ENCODE measurements at regions not wholly inside any gene's neighbourhood (a gene's known extent, or its start where the extent isn't known, plus 50 kb on each side); places are given as distances from the start of the nearest gene placed in this dataset.

- H3K27me3 Mint-ChIP-seq (ENCODE audit: insufficient read depth, unreplicated experiment), result no peaks in the 10 kb centered on the region
- ChIA-PET CTCF (no interaction called here), POLR2A (no interaction called here)
- BruUV-seq (replicated peaks), result no TSS peak
- TF ChIP-seq CTCF (IDR thresholded peaks at IDR 0.05; ENCODE audit: unreplicated experiment), result no peak
- no peak overlapping the region for H3K4me3 Mint-ChIP-seq (ENCODE audit: unreplicated experiment)
- H3K27ac Mint-ChIP-seq (ENCODE audit: low read depth, unreplicated experiment), result no peak overlapping the region
- H3K9me3 Mint-ChIP-seq (ENCODE audit: unreplicated experiment), result no peaks in the 10 kb centered on the region
- H3K36me3 Mint-ChIP-seq (ENCODE audit: insufficient read depth, unreplicated experiment), result no peaks in the 10 kb centered on the region
- intact Hi-C loops (cut with micrococcal nuclease), result no loop called here
- no peak for DNase-seq (ENCODE audit: unreplicated experiment)
- H3K4me1 Mint-ChIP-seq (ENCODE audit: insufficient read depth, unreplicated experiment), result no peaks in the 10 kb centered on the region
These were observed 142.2 kb downstream of the ABCA8 start for GRCh38 chr17:68812876-68813584.

- ChIA-PET POLR2A (interaction anchor here (0.6 kb wide), 2 partner anchors 9 to 177 kb away, joined by 3 to 4 read pairs; no protein-coding TSS in a partner anchor), CTCF (interaction anchor here (0.8 to 2.7 kb wide), 4 partner anchors 14 to 38 kb away, joined by 3 to 8 read pairs (median 6); no protein-coding TSS in a partner anchor)
- no TSS peak for BruUV-seq (replicated peaks)
- H3K27ac Mint-ChIP-seq (ENCODE audit: low read depth, unreplicated experiment), result no peak overlapping the region
- H3K4me1 Mint-ChIP-seq (ENCODE audit: insufficient read depth, unreplicated experiment), result no peaks in the 10 kb centered on the region
- H3K9me3 Mint-ChIP-seq (ENCODE audit: unreplicated experiment), result no peaks in the 10 kb centered on the region
- no peak for DNase-seq (ENCODE audit: unreplicated experiment)
- H3K36me3 Mint-ChIP-seq (ENCODE audit: insufficient read depth, unreplicated experiment), result no peaks in the 10 kb centered on the region
- H3K27me3 Mint-ChIP-seq (ENCODE audit: insufficient read depth, unreplicated experiment), result no peaks in the 10 kb centered on the region
- no peak for TF ChIP-seq CTCF (IDR thresholded peaks at IDR 0.05; ENCODE audit: unreplicated experiment)
- no peak overlapping the region for H3K4me3 Mint-ChIP-seq (ENCODE audit: unreplicated experiment)
- intact Hi-C loops (cut with micrococcal nuclease), result no loop called here
These were observed 146.0 kb downstream of the ABCA8 start for GRCh38 chr17:68809148-68809547.

- Mint-ChIP-seq H3K4me1 (ENCODE audit: insufficient read depth, unreplicated experiment) (no peaks in the 10 kb centered on the region), H3K4me3 (ENCODE audit: unreplicated experiment) (no peak overlapping the region), H3K27me3 (ENCODE audit: insufficient read depth, unreplicated experiment) (no peaks in the 10 kb centered on the region), H3K27ac (ENCODE audit: low read depth, unreplicated experiment) (no peak overlapping the region), H3K9me3 (ENCODE audit: unreplicated experiment) (no peaks in the 10 kb centered on the region), H3K36me3 (ENCODE audit: insufficient read depth, unreplicated experiment) (no peaks in the 10 kb centered on the region)
- intact Hi-C loops (cut with micrococcal nuclease), result no loop called here
- BruUV-seq (replicated peaks), result no TSS peak
- TF ChIP-seq CTCF (IDR thresholded peaks at IDR 0.05; ENCODE audit: unreplicated experiment), result no peak
- CTCF ChIA-PET, result interaction anchor here (0.8 to 2.7 kb wide), 5 partner anchors 13 to 39 kb away, joined by 3 to 8 read pairs (median 4); no protein-coding TSS in a partner anchor
- POLR2A ChIA-PET, result interaction anchor here (0.6 kb wide), 1 partner anchor 10 kb away, joined by 4 read pairs; no protein-coding TSS in a partner anchor
- no peak for DNase-seq (ENCODE audit: unreplicated experiment)
These were observed 147.0 kb downstream of the ABCA8 start for GRCh38 chr17:68807998-68808772.

- BruUV-seq (replicated peaks), result no TSS peak
- Mint-ChIP-seq H3K4me3 (ENCODE audit: unreplicated experiment) (no peak overlapping the region), H3K27me3 (ENCODE audit: insufficient read depth, unreplicated experiment) (no peaks in the 10 kb centered on the region), H3K4me1 (ENCODE audit: insufficient read depth, unreplicated experiment) (no peaks in the 10 kb centered on the region), H3K36me3 (ENCODE audit: insufficient read depth, unreplicated experiment) (no peaks in the 10 kb centered on the region), H3K9me3 (ENCODE audit: unreplicated experiment) (no peaks in the 10 kb centered on the region), H3K27ac (ENCODE audit: low read depth, unreplicated experiment) (no peak overlapping the region)
- CTCF ChIA-PET, result interaction anchor here (0.6 kb wide), 1 partner anchor 11 kb away, joined by 4 read pairs; no protein-coding TSS in a partner anchor
- no peak for DNase-seq (ENCODE audit: unreplicated experiment)
- POLR2A ChIA-PET, result interaction anchor here (0.6 kb wide), 1 partner anchor 13 kb away, joined by 3 read pairs; no protein-coding TSS in a partner anchor
- TF ChIP-seq CTCF (IDR thresholded peaks at IDR 0.05; ENCODE audit: unreplicated experiment), result no peak
- intact Hi-C loops (cut with micrococcal nuclease), result no loop called here
These were observed 149.6 kb downstream of the ABCA8 start for GRCh38 chr17:68805609-68806008.

Data from MCF 10A (cell line).